Activated naive CD4-positive, alpha-beta T cell (primary cell): ENCODE measurements at regions not wholly inside any gene's neighbourhood (a gene's known extent, or its start where the extent isn't known, plus 50 kb on each side); places are given as distances from the start of the nearest gene placed in this dataset.
"Not testable (repeated sequence)": the region's sequence is repeated elsewhere in the genome, so short reads cannot be mapped to it uniquely, and the experiment has no call there.

ENCODE experiments used
- DNase-seq, 4 experiments: peaks; one replicate each; lab custom pipeline; 2025; lab: John Stamatoyannopoulos, UW

GRCh38 chr16:86231321-86231995, 278.9 kb upstream of the FOXF1 start:
- DNase-seq, result no peak

DNA sequence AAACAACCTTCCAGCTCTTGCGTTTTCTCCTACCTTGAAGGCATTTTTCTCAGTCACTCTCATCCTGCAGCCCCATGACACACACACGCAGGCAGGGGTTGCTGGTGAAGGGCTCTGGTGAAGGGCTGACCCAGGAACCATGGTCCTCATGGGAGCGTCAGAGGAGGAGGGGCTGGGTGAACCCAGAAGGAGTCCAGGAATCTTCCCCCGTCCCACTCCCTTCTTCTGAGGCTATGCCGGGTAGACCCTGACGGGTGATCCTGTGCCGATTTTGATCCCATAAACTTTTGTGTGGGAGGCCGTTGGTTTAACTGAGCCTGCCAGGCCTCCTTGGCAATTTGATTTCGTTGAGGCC, 278.4 kb upstream of the FOXF1 start:
- DNase-seq, result no peak

DNA sequence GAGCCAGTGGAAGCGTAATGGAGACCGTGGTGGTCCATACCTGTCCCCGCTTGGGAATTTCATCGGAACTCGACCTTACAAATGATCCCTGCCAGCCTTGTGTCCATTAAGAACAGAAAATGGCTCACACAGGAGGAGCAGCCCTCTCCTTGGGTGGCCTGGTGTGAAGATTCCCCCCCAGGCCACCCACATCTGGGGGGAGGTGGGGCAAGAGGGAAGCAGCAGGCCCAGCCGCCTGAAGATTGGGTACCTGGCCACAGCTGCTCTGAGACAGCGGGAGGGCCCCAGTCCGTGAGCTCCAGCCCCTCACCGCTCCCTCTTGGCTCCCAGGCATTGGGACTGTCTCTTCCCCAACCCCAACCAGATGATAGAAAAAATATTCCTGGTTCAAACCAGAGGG, 277.8 kb upstream of the FOXF1 start:
- DNase-seq, result no peak

DNA sequence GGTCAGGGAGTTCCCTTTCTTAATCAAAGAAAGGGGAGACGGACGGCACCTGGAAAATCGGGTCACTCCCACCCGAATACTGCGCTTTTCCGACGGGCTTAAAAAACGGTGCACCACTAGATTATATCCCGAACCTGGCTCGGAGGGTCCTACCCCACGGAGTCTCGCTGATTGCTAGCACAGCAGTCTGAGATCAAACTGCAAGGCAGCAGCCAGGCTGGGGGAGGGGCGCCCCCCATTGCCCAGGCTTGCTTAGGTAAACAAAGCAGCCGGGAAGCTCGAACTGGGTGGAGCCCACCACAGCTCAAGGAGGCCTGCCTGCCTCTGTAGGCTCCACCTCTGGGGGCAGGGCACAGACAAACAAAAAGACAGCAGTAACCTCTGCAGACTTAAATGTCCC, 276.8 kb upstream of the FOXF1 start:
- DNase-seq, result not testable (repeated sequence)

- DNase-seq, result no peak
These were observed 270.9 kb upstream of the FOXF1 start for GRCh38 chr16:86239381-86239780.

DNA sequence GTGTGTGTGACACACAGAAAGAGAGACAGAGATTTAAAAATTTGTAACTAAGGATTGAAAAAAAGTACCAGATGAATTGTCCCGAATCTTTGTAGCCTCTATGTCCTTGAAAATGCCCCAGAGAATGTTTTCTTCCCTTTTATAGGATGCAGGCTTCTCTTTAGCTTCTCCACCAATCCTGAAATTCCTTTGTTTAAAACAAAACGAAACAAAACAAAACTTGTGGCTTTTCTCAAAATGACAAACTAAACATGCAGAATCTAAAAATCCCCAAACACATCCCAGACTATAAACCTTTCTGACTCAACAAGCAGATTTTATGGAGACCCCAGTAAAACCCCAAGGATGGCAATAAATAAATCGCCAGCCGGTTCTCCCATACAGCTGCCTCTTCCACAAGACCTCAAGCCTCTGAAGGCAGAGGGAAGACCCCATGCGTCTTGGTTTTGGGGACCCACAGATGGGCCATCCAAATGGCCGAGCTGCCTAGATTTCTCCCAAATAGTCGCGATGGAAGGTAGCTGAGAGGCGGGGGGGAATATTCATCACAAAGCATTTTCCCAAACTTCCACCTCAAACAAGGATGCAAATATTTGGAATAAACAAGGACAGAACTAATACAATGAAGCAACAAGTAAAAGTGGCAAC, 269.5 kb upstream of the FOXF1 start:
- no peak for DNase-seq

- DNase-seq, result no peak
These were observed 268.6 kb upstream of the FOXF1 start for GRCh38 chr16:86241681-86242080.

DNA sequence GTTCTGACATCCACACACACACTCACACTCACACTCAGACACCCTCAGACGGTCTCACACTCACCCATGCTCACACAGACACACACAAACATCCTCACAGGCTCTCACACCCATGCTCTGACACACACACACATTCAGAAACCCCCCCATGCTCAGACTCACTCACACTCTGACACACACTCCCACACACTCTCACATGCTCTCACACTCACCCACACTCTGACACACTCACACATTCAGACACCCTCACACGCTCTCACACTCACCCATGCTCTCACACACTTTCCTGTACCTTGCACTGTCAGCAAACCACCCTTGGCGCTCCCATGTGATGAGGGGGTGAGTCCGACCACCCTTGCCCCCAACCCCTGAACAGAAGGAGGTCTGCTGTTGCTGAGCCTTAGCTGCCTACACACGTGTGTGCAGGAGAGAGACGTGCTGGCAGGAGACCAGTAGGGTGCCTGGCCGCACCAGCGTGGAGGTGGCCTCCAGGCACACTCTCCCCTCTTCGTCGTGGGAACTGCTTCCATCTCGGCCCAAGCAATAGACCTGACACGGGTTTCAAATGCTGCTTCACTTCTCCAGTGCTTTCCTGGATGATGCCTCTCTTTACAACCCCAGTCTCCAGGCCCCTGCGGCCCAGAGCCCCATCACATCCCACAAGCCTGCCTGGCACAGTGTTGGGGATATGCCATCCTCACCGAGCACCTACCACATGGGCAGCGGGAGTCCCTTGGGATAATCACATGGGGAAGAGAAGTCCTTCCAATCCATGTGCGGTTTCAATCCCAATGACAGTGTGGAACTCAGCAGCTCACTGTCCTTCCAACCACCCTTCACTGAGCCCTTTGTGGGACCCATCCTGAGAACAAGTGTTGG, 267.8 kb upstream of the FOXF1 start:
- DNase-seq, result no peak

DNA sequence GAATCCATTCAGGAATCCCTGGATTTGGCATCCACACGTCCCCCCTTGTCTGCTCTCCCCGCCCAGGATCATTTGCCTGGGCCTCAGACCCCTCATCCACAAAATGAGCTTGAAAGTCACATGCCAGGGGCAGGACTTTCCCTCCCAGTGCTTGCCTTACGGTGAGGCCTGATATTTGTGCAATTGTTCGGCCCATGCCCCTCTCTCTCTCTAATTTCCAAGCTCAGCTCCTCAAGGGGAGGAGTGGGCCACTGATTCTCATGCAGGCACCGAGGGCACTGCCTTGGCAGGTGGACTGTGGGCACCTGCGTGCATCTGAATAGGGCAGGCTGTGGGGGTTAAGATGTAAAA, 267.2 kb upstream of the FOXF1 start:
- no peak for DNase-seq

DNA sequence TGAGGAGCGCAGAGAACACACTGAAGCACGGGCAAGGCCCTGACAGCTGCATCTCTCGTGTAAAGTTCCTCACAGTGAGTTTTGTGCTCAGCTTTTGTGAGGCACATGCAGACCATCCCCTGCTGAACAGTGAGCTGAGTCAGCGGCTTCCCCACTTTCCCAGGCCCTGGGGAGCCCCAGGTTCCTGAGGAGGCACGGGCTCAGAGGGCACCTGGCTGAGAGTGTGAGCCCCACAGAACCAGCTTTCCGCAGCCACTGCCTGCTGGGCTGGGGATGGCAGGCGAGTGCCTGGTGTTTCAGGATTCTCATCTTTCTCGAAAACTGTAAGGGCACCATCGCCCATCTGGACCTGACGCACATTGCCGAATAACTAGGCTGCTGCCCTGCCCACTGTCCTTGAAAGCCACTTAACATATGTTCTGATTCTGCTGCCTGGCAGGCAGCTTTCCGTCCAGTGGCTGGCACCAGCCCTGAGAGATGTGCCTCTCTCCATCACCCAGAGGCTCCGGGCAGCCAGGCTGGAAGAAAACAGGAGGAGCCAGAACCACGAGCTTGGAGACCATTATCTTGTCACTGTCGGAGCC, 266.7 kb upstream of the FOXF1 start:
- DNase-seq, result no peak

DNA sequence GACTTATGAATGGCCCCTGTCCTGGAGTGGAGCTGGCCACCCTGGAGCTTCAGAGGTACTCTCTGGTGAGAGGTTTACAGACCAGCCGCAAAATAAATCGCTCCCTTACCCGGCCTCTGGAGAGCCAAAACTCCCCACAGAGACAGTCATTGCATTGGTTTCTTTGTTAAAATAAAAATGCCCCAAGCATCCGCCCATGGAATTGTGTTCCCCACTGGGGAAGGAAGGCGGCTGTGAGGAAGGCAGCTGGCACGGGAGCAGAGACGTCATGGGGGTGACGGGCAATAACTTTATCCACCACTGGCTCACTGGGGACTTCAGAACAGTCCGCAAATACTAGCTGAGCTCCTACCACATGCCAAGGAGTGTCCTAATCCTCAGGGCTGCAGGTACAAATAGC, 266.2 kb upstream of the FOXF1 start:
- no peak for DNase-seq

GRCh38 chr16:86244936-86245335, 265.4 kb upstream of the FOXF1 start:
- no peak for DNase-seq

DNA sequence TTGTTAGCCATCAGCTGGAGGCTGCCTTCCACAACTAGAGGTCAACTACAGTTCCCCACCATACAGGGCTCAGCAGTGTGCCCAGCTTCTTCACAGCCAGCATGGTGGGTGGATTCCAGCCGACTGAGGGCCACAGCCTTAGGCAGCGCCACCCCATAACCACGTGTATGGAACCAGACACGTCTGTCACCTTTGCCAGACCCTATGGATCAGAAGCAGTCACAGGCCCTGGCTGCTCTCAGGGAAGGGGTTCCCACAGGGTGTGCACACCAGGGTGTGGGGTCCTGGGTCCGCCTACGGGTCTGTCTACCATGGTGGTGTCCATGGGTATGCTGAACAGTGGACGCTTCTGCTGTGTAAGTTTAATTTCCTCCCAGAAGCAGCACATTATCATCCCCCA, 265.0 kb upstream of the FOXF1 start:
- no peak for DNase-seq

DNA sequence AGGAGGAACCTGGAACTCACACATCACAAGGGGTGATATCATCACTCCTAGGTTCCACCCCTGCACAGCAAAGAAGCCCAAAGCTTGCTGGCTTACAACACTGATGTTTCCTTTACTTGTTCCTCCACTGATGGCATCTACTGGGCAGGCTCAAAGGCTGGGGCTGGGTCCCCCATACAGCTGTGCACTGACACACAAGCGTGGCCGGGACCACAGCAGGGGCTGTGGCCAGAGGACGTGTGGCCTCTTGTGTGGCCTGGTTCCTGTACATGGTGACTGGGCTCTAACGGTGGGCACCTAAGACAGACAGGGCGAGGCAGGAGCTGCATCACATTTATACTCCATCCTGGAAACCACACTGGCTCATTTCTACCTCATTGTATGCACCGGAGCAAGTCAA, 264.4 kb upstream of the FOXF1 start:
- DNase-seq, result no peak

DNA sequence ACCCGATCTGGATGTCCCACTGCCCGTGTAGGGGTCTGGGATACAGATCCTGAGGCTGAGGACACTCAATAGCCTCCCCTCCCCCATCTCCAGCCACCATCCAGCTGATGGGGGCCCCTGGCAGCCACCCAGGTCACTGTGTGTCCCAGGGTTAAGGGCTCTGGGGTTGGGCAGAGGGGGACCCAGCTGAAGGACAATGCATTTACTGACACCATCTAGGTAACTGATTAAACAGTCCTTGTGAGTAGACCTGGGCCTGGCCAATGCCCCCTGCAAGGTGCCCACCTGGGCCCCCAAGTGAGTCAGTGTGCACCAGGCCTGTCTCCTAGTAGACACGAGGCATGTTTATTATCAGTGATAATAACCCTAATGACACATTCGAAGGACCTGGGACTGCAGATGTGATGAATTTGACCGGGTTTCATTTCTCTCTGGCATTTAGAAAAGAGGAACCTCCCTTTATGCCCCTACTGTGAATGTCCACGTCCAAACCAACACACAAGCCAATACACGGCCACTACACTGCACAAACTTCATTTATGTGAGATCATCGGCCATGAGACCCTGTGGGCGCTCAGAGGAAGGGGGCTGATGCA, 261.9 kb upstream of the FOXF1 start:
- DNase-seq, result no peak

GRCh38 chr16:86249631-86250030, 260.7 kb upstream of the FOXF1 start:
- DNase-seq, result no peak

DNA sequence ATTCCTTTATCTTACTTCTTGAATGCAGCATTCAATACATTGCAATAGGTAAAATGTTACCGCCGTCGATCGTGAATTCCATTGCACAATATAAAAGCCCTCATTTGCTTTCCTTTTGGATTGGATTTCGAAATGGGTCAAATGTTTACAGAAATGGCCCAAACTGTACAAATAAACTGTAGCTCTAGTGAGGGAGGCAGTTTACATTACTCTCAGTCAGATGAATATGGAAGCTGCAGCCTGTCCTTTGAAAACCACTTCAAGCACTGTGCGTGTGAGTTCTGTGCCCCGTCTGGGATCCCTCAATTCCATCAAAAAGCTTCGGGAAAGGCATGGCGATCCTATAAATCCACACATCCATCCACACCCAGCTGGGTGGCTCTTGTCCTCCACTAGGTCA, 258.6 kb upstream of the FOXF1 start:
- DNase-seq, result no peak

GRCh38 chr16:86252596-86252995, 257.7 kb upstream of the FOXF1 start:
- no peak for DNase-seq

DNA sequence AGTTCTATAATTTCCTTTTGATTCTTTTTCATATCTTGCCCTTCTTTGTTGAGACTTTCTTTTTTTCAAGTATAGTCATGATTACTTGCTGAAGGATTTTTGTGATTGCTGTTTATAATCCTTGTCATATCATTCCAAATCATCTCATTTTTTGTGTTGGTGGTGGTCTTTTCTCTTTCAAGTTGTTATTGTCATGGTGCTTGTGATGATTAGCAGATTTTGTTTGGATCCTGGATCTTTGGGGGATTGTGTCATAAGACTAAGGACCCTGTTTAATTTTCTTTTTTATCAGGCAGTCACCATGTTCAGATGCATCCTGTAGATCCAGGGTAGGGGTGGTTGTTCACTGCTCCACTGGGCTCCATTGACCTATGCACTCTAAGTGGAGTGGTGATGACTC, 254.4 kb upstream of the FOXF1 start:
- no peak for DNase-seq

DNA sequence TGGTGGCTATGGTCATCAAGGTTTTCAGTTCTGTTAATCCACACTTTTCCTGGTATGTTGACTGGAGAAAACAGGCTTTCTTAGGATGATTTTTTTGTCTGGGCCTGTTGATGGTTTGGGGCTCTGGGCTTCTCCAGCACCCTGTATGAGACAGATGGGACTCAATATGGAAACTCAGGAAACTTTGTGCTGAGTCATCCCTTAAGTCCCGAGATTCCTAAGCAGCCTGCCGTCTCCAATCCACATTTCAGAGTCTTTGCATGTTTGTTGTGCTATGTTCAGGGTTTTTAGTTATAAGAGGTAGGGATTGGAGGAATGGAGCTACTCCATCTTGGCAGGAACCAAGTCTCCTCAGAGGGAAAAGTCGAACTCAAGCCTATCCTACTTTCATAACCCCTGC, 253.3 kb upstream of the FOXF1 start:
- DNase-seq, result no peak

- DNase-seq, result no peak
These were observed 252.8 kb upstream of the FOXF1 start for GRCh38 chr16:86257546-86257945.

DNA sequence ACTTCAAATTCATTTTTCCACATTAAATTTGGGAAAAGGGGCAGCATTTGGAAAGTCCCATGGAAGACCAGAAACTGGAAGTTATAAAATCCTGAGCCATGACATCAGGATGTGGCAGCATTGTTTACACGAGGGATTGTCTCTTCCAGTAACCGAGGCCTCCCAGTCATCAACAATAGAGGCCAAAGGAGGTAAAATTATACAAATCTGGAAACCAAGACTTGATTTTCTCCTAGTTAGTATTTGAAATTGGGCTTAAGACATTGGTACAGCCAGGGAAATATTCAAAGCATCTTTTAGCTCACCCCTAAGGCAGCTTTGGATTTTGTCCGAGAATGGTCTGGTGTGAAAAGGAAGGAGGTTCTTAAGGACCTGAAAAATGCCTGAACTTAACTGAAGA, 251.6 kb upstream of the FOXF1 start:
- DNase-seq, result no peak

GRCh38 chr16:86259499-86259898, 250.8 kb upstream of the FOXF1 start:
- DNase-seq, result no peak
